GM12872 (cell line): ENCODE measurements at regions not wholly inside any gene's neighbourhood (a gene's known extent, or its start where the extent isn't known, plus 50 kb on each side); places are given as distances from the start of the nearest gene placed in this dataset.

Source experiments
- CTCF ChIP-seq: IDR thresholded peaks from 3 replicates; pipeline ENCODE4 v1.5.1; 2011; ENCODE audit warnings: low read depth, mild to moderate bottlenecking, low read length, moderate library complexity; ENCODE audit not compliant: insufficient read depth

DNA sequence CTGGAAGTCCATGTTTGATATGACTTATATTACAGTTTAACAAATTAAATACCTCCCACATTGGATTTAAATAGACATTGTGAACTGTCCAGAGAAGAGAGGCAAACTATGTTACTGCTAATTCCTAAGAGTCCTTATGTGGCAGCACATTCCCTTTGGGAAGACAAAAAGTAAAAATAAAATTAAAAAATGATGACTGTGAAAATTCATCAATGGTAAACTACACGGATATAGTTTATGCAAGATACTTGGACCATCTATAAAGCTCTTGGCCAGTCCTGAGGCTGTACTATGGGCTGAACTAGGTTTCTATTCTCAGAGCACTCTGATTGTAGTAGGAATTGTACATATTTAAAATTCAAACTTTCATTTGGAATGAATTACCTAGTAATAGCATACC, 206.4 kb downstream of the LRRK2 start:
- no peak for TF ChIP-seq CTCF

DNA sequence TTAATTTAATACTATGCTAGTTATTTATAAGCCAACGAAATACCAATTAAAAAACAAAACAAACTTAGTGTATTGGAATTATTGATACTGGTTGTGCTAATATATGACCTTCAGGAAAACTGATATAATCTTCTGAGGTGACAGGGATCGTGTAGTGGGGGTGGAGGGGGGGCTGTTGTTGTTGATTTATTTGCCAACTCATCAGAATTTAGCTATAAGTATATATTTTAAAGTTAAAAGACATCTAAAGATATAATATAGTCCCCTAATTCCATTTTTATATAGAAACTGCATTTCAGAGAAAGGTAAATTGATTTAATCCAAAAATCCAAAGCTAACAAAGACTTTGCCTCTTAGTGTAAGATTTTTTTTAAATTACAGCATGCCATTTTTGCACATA, 210.5 kb downstream of the LRRK2 start:
- no peak for TF ChIP-seq CTCF

DNA sequence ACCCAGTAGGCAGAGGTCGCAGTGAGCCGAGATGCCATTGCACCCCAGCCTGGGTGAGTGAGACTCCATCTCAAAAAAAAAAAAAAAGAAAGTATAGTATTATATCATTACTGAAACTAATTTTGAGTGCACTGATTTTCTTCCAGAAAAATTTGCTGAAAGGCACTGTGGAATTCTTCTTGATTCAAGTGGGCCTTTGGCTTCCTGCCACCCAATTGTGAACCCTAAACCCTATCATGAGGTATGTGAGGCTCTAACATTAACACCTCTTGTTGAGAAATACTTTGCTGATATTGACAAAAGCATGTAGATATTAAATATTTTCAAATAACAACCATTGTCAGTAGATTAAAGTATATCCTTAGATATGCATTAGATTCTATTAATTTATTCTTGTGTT, 211.2 kb downstream of the LRRK2 start:
- TF ChIP-seq CTCF: no peak

GRCh38 chr12:40436564-40436963, 211.8 kb downstream of the LRRK2 start:
- TF ChIP-seq CTCF: no peak

DNA sequence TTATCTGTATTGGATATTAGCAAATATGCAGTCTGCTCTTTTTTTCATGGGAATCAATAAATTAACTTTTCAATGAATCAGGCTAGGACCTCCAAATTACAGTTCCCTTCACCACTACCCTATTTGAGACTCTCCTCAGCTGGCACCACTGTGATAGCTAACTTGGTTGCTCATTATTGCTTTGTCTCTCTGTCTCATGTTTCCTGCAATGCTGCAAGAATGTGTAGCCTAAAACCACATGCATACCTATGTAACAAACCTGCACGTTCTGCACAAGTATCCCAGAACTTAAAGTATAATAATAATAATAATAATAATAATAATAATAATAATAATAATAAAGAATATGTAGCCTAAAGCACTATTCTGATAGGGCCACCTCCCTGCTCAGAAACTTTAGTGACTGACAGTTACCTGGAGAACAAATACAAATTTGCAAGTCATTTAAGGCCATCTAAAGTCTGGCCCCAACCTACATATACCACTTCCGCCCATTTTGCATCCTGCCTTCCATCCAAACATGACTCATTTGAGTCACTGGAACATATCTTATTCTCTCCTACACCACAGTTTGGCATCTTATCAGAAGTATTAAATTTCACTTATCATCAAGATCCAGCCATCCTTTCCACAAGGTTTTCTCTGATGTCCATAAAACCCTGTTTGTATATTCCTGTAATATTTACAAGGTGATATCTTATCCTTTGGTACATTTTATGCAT, 215.1 kb downstream of the LRRK2 start:
- TF ChIP-seq CTCF: no peak

- TF ChIP-seq CTCF: no peak
Observed at GRCh38 chr12:40444174-40444573, 219.4 kb downstream of the LRRK2 start.

DNA sequence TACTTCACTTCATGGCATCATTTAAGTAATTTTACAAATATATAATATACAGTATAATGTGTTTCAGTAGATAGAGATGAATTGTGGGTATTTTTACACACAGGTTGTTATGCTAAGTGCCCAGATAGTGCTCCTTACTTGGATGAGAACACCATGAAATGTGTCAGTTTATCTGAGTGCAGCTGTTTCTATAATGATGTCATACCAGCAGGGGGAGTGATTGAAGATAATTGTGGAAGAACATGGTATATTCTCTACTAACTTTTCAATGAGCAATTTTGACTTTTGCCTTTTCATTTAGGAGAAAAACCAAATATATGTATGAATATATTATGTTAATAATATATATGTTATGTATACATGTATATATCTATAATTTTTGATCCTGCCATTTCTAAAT, 221.6 kb downstream of the LRRK2 start:
- peak; percentile 51 for TF ChIP-seq CTCF

GRCh38 chr12:40451661-40452060, 226.9 kb downstream of the LRRK2 start:
- no peak for TF ChIP-seq CTCF
